ENCODE measurements at regions not wholly inside any gene's neighbourhood (a gene's known extent, or its start where the extent isn't known, plus 50 kb on each side); places are given as distances from the start of the nearest gene placed in this dataset.

GRCh38 chr11:36730761-36731160 lies 132.7 kb upstream of the RAG2 start:
- no peak for DNase-seq

GRCh38 chr11:36729825-36730224 lies 131.8 kb upstream of the RAG2 start:
- DNase-seq, result no peak

GRCh38 chr11:36726420-36726819 lies 128.4 kb upstream of the RAG2 start:
- DNase-seq, result no peak

- DNase-seq, result no peak
Observed at GRCh38 chr11:36724742-36725385, 126.8 kb upstream of the RAG2 start.

- DNase-seq, result no peak
Observed at GRCh38 chr11:36722421-36722820, 124.4 kb upstream of the RAG2 start.

- DNase-seq, result no peak
Observed at GRCh38 chr11:36719358-36720107, 121.5 kb upstream of the RAG2 start.

GRCh38 chr11:36718451-36718850 lies 120.4 kb upstream of the RAG2 start:
- DNase-seq, result no peak

- no peak for DNase-seq
Observed at GRCh38 chr11:36713715-36714114, 115.7 kb upstream of the RAG2 start.

GRCh38 chr11:36711104-36711825 lies 113.2 kb upstream of the RAG2 start:
- no peak for DNase-seq
